IMR-90 (cell line): ENCODE measurements at regions not wholly inside any gene's neighbourhood (a gene's known extent, or its start where the extent isn't known, plus 50 kb on each side); places are given as distances from the start of the nearest gene placed in this dataset.

Source experiments
- ATAC-seq: fragments of 200-7000 bp; cut with Tn5 transposase; 2 replicates; pipeline ENCODE4 v1.9.1; 2020; ENCODE audit warnings: low read depth, mild to moderate bottlenecking, moderate library complexity
- BruUV-seq: library from RNA; stranded (reverse); fragments of 400-500 nt; replicated peaks from 2 replicates; lab custom pipeline; 2021; lab: Mats Ljungman, UMichigan
- CTCF ChIA-PET: fragments of 300-600 bp; formaldehyde crosslinking; extraction: SDS; loops from one replicate; lab custom pipeline; 2021; ENCODE audit warnings: antibody characterized with exemption; lab: Yijun Ruan, JAX
- POLR2A ChIA-PET: fragments of 300-600 bp; sonication (Branson Sonifier 250); formaldehyde crosslinking; loops from one replicate; lab custom pipeline; 2022; ENCODE audit warnings: antibody characterized with exemption; ENCODE audit not compliant: unreplicated experiment; lab: Charles Lee
- DNase-seq: peaks from one replicate; pipeline ENCODE4 v3.0.0; 2013
- H2AFZ ChIP-seq: replicated peaks from 2 replicates; pipeline ENCODE3; 2013; ENCODE audit warnings: low read length, mild to moderate bottlenecking; ENCODE audit not compliant: poor library complexity
- H2AK5ac ChIP-seq: 2 replicates; pipeline ENCODE4 v1.6.1; 2013; ENCODE audit warnings: low read depth, low read length, inconsistent platforms
- H2AK9ac ChIP-seq: replicated peaks from 2 replicates; pipeline ENCODE3; 2013; ENCODE audit warnings: mild to moderate bottlenecking, low read depth, low read length, moderate library complexity; ENCODE audit not compliant: poor library complexity
- H2BK120ac ChIP-seq: 2 replicates; pipeline ENCODE4 v1.6.1; 2013; ENCODE audit warnings: low read depth, low read length, inconsistent platforms
- H2BK15ac ChIP-seq: 3 replicates; pipeline ENCODE4 v1.6.1; 2013; ENCODE audit warnings: low read depth, low read length, inconsistent platforms
- H2BK20ac ChIP-seq: 2 replicates; pipeline ENCODE4 v1.6.1; 2013; ENCODE audit warnings: low read depth, mild to moderate bottlenecking, inconsistent platforms, low read length, moderate library complexity
- H2BK5ac ChIP-seq: 2 replicates; pipeline ENCODE4 v1.6.1; 2013; ENCODE audit warnings: mild to moderate bottlenecking, low read depth, low read length, inconsistent platforms; ENCODE audit not compliant: poor library complexity, severe bottlenecking
- H3K14ac ChIP-seq: replicated peaks from 2 replicates; pipeline ENCODE4 v1.6.1; 2013; ENCODE audit warnings: low read depth, low read length, inconsistent platforms
- H3K18ac ChIP-seq: 2 replicates; pipeline ENCODE4 v1.6.1; 2013; ENCODE audit warnings: low read depth, low read length, control low read depth
- H3K23ac ChIP-seq: 2 replicates; pipeline ENCODE4 v1.6.1; 2013; ENCODE audit warnings: low read depth, low read length, inconsistent platforms
- H3K27ac ChIP-seq: 2 replicates; pipeline ENCODE4 v1.5.1; 2013; ENCODE audit warnings: mild to moderate bottlenecking, control low read depth, low read length; ENCODE audit not compliant: insufficient read depth
- H3K27me3 ChIP-seq: 2 replicates; pipeline ENCODE4 v1.6.1; 2013; ENCODE audit warnings: low read length; ENCODE audit not compliant: control insufficient read depth, insufficient read depth
- H3K36me3 ChIP-seq: 2 replicates; pipeline ENCODE4 v1.6.1; 2013; ENCODE audit warnings: low read length, mixed read lengths; ENCODE audit not compliant: control insufficient read depth, insufficient read depth
- H3K4ac ChIP-seq: 2 replicates; pipeline ENCODE4 v1.6.1; 2013; ENCODE audit warnings: low read depth, low read length, inconsistent platforms
- H3K4me1 ChIP-seq: 2 replicates; pipeline ENCODE4 v1.6.1; 2013; ENCODE audit warnings: low read length, mixed read lengths; ENCODE audit not compliant: control insufficient read depth, insufficient read depth
- H3K4me2 ChIP-seq: 2 replicates; pipeline ENCODE4 v1.6.1; 2013; ENCODE audit warnings: low read depth, mild to moderate bottlenecking, control low read depth, low read length, moderate library complexity
- H3K4me3 ChIP-seq: 2 replicates; pipeline ENCODE4 v1.5.1; 2013; ENCODE audit warnings: low read depth, mild to moderate bottlenecking, control low read depth, low read length, moderate library complexity; ENCODE audit not compliant: insufficient read depth
- H3K56ac ChIP-seq: 2 replicates; pipeline ENCODE4 v1.6.1; 2013; ENCODE audit warnings: low read length, inconsistent platforms; ENCODE audit not compliant: insufficient read depth; ENCODE audit errors: extremely low read depth
- H3K79me1 ChIP-seq, 2 experiments: 2 replicates each; pipeline ENCODE4 v1.6.1; 2013; ENCODE audit warnings: low read length in 2 of 2, inconsistent platforms in 1 of 2, low read depth in 1 of 2
- H3K9ac ChIP-seq: 2 replicates; pipeline ENCODE4 v1.6.1; 2013; ENCODE audit warnings: low read depth, low read length, control low read depth
- H3K9me1 ChIP-seq: 2 replicates; pipeline ENCODE4 v1.6.1; 2013; ENCODE audit warnings: low read length, inconsistent platforms; ENCODE audit not compliant: insufficient read depth
- H3K9me3 ChIP-seq: 2 replicates; pipeline ENCODE4 v1.6.1; 2013; ENCODE audit warnings: low read length; ENCODE audit not compliant: control insufficient read depth, insufficient read depth
- H4K20me1 ChIP-seq: 2 replicates; pipeline ENCODE4 v1.6.1; 2013; ENCODE audit warnings: low read length, inconsistent platforms; ENCODE audit not compliant: insufficient read depth
- H4K5ac ChIP-seq: 2 replicates; pipeline ENCODE4 v1.6.1; 2013; ENCODE audit warnings: mild to moderate bottlenecking, low read depth, low read length, control low read depth
- H4K8ac ChIP-seq, 2 experiments: 2 replicates each; pipeline ENCODE4 v1.6.1; 2013; ENCODE audit warnings: low read depth in 2 of 2, low read length in 2 of 2, control low read depth in 1 of 2, inconsistent platforms in 1 of 2
- H4K91ac ChIP-seq: 2 replicates; pipeline ENCODE4 v1.6.1; 2013; ENCODE audit warnings: low read depth, low read length, inconsistent platforms; ENCODE audit not compliant: insufficient read depth
- CEBPB ChIP-seq: IDR thresholded peaks from 2 replicates; pipeline ENCODE4 v1.6.1; 2012; ENCODE audit warnings: low read depth, low read length, improper control_type of control experiment
- FOS ChIP-seq: fragments of 150-350 bp; IDR thresholded peaks from 2 replicates; pipeline ENCODE4 v1.6.1; 2016; ENCODE audit warnings: low read depth, low read length
- MAFK ChIP-seq: IDR thresholded peaks from 2 replicates; pipeline ENCODE4 v1.6.1; 2012; ENCODE audit warnings: low read depth, low read length, improper control_type of control experiment
- MAZ ChIP-seq: IDR thresholded peaks from 2 replicates; pipeline ENCODE4 v1.6.1; 2012; ENCODE audit warnings: low read depth, mild to moderate bottlenecking, low read length, improper control_type of control experiment, moderate library complexity, borderline replicate concordance
- POLR2A ChIP-seq: IDR thresholded peaks from 2 replicates; pipeline ENCODE4 v1.6.1; 2012; ENCODE audit warnings: mild to moderate bottlenecking, low read depth, low read length
- RAD21 ChIP-seq: IDR thresholded peaks from 2 replicates; pipeline ENCODE4 v1.6.1; 2012; ENCODE audit warnings: low read length, improper control_type of control experiment
- RCOR1 ChIP-seq: IDR thresholded peaks from 2 replicates; pipeline ENCODE4 v1.6.1; 2012; ENCODE audit warnings: mild to moderate bottlenecking, low read length, improper control_type of control experiment; ENCODE audit not compliant: insufficient replicate concordance
- USF2 ChIP-seq: fragments of 150-350 bp; IDR thresholded peaks from 2 replicates; pipeline ENCODE4 v1.6.1; 2017; ENCODE audit warnings: mild to moderate bottlenecking, antibody characterized with exemption, low read length, low read depth
- WGBS, 2 experiments: methylation state at CpG; one replicate each; pipeline versions ENCODE4 v1.1.5 to v1.1.7; 2013; ENCODE audit warnings: missing lambda C conversion rate in 2 of 2; ENCODE audit not compliant: insufficient read length in 1 of 2; ENCODE audit errors: extremely low coverage in 2 of 2; 5-methylcytosine and 5-hydroxymethylcytosine counted together
- dilution Hi-C: fragments of 300-500 bp; cut with HindIII; formaldehyde crosslinking; loops from one replicate; pipeline ENCODE4 v1.14.3; 2018; ENCODE audit warnings: low sequenced_read_pairs; ENCODE audit not compliant: unreplicated experiment
- in situ Hi-C: fragments of 300-500 bp; cut with MboI; formaldehyde crosslinking; loops from 3 replicates; pipeline ENCODE4 v1.14.3; 2019; ENCODE audit warnings: low sequenced_read_pairs, inconsistent platforms, mixed read lengths
- intact Hi-C: fragments of 100-400 bp; cut with micrococcal nuclease; formaldehyde crosslinking; loops from 2 replicates; pipeline ENCODE4 v1.10.0; 2022
- TF ChIP-seq, protein P1 (sequence below): conservative IDR thresholded peaks from 2 replicates; pipeline ENCODE4 v1.5.1; 2012; ENCODE audit warnings: mild to moderate bottlenecking, low read depth, low read length, improper control_type of control experiment

GRCh38 chr11:87548797-87549196 is 511.1 kb downstream of the TMEM135 start:
- Histone ChIP-seq H2BK15ac (no peak overlapping the region), H3K36me3 (no peaks in the 10 kb centered on the region), H3K4me1 (no peaks in the 10 kb centered on the region), H3K4ac (no peak overlapping the region), H4K5ac (no peak overlapping the region), H3K27me3 (no peaks in the 10 kb centered on the region), H3K79me1 (no peaks in the 10 kb centered on the region), H2AFZ (no peak overlapping the region), H3K9ac (no peak overlapping the region), H3K9me3 (no peaks in the 10 kb centered on the region; the same call in 1 of the 2 replicates), H3K4me3 (no peak overlapping the region), H4K91ac (no peak overlapping the region), H2AK5ac (no peak overlapping the region), H3K27ac (no peak overlapping the region), H3K14ac (no peak overlapping the region), H4K20me1 (no peaks in the 10 kb centered on the region), H2BK5ac (no peak overlapping the region), H4K8ac (no peak overlapping the region), H3K56ac (no peak overlapping the region), H3K9me1 (no peaks in the 10 kb centered on the region), H2AK9ac (no peak overlapping the region), H2BK120ac (no peak overlapping the region), H3K18ac (no peak overlapping the region), H3K23ac (no peak overlapping the region), H2BK20ac (no peak overlapping the region), H3K4me2 (no peak overlapping the region)
- ChIA-PET CTCF (no interaction called here), POLR2A (no interaction called here)
- TF ChIP-seq CEBPB (no peak), POLR2A (no peak), RCOR1 (no peak), MAFK (no peak), RAD21 (no peak), USF2 (no peak), FOS (no peak), MAZ (no peak)
- TF ChIP-seq, protein P1, sequence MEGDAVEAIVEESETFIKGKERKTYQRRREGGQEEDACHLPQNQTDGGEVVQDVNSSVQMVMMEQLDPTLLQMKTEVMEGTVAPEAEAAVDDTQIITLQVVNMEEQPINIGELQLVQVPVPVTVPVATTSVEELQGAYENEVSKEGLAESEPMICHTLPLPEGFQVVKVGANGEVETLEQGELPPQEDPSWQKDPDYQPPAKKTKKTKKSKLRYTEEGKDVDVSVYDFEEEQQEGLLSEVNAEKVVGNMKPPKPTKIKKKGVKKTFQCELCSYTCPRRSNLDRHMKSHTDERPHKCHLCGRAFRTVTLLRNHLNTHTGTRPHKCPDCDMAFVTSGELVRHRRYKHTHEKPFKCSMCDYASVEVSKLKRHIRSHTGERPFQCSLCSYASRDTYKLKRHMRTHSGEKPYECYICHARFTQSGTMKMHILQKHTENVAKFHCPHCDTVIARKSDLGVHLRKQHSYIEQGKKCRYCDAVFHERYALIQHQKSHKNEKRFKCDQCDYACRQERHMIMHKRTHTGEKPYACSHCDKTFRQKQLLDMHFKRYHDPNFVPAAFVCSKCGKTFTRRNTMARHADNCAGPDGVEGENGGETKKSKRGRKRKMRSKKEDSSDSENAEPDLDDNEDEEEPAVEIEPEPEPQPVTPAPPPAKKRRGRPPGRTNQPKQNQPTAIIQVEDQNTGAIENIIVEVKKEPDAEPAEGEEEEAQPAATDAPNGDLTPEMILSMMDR = no peak
- WGBS, 2 experiments = no CpG with 5 or more reads among the region's 3 CpGs
- intact Hi-C loops (no loop called here), dilution Hi-C loops (no loop called here), in situ Hi-C loops (no loop called here)
- no TSS peak for BruUV-seq
- DNase-seq (no peak), ATAC-seq (no peak)
